GM21529 (cell line): ENCODE measurements at regions not wholly inside any gene's neighbourhood (a gene's known extent, or its start where the extent isn't known, plus 50 kb on each side); places are given as distances from the start of the nearest gene placed in this dataset.
"Not testable (repeated sequence)": the region's sequence is repeated elsewhere in the genome, so short reads cannot be mapped to it uniquely, and the experiment has no call there.

Source experiments
- ATAC-seq: cut with Tn5 transposase; IDR thresholded peaks from one replicate; pipeline ENCODE4 v1.9.1; 2021; ENCODE audit not compliant: unreplicated experiment

DNA sequence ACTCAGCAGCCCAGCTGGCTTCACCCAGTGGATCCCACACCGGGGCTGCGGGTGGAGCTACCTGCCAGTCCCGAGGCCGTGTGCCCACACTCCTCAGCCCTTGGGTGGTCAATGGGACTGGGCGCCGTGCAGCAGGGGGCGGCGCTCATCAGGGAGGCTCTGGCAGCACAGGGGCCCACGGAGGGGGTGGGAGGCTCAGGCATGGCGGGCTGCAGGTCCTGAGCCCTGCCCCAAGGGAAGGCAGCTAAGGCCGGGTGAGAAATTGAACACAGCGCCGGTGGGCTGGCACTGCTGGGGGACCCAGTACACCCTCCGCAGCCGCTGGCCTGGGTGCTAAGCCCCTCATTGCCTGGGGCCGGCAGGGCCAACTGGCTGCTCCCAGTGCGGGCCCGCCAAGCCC, 1017.1 kb upstream of the FLRT2 start:
- ATAC-seq, result not testable (repeated sequence)

DNA sequence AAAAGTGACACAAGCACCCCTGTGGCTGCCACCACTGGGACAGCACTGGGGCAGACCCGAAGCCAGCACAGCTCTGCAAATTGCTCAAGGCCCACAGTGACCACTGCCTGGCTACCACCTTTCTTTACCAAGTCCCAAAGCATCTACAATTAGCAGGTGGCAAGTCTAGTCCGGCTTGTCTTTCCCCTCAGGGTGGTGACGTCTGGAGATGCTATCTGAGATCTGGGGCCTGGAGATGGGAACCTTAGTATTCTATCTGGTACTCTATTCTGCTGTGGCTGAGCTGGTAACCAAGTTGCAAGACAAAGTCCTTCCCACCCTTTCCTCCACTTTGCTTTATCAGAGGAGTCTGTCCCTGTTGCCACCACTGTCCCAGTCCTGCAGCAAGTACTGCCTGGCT, 1010.1 kb upstream of the FLRT2 start:
- no peak for ATAC-seq

DNA sequence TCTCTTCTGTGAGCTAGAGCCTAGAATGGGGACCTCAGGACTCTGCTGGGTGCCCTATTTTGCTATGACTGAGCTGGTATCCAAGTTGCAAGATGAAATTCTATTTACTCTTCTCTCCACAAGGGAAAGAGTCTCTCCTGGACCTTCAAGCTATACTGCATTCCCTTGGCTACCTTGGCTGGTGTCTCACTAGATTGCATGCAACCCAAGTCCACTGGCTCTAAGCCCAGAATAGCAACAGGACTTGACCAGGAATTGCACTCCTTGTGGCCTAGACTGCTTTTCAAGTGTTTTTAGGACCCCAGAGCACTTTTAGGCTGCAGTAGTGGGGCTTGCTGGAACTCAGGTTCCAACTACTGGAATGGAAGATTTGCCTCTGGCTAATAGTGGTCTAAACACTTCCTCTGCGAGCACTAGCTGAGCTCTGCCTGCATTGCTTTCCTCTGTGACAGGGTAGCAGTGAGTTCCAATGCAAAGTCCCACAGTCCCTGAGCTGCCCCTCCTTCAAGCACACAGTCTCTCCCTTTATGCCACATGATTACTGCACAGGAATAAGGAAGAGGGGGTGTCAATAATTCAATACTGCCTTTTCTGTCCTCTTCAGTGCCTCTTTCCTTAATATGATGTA, 1009.1 kb upstream of the FLRT2 start:
- ATAC-seq, result no peak

DNA sequence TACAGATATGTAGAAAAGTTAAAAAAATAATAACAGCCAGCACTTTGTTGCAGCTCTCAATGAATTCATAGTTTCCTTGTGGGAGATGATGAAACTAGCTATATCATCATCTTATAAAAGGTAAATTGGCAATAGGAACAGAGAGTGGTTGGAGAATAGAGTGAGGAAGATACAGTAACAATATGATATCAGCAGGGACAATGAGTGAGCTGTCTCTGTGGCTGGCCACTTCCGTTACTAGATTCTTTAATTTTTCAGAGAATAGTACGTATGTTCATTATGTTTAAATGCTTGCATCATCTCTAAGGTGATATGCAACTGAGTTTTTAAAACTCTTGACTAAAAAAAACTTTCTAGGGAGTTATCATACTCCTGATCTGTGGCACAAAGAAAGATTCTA, 1006.2 kb upstream of the FLRT2 start:
- no peak for ATAC-seq

DNA sequence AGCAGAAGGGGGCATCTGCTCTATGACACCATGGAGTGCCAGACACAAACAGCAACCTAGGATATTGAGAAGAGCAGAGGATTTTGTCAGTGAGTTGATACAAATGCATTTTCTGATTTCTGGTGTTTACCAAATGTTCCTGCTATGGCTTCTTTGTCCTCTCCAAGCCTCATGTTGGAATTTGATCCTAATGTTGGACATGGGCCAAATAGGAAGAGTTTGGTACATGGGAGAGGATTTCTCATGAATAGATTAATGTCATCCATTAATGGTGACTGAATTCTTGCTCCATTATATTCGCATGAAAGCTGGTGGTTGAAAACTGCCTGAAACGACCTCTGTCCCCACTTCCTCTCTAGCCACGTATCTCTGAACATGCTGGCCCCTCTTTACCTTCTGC, 1002.2 kb upstream of the FLRT2 start:
- no peak for ATAC-seq

DNA sequence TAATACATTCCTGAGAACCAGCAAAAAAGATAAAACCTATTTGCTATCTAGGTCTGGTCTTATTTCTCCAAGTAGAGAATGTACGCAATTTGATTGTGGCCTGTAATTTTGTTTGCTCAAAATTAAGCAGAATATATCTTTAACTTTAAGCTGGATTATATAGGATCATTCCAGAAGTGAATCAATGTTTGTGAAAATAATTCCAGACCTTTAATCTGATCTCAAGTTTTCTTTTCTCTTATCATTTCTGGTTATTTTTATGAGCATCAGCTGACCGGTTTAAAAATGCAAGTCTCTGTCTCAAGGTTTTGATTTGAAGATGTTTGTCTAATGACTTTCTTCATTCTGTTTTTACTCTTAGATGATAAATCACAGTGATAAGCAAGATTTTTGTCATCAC, 997.9 kb upstream of the FLRT2 start:
- no peak for ATAC-seq

DNA sequence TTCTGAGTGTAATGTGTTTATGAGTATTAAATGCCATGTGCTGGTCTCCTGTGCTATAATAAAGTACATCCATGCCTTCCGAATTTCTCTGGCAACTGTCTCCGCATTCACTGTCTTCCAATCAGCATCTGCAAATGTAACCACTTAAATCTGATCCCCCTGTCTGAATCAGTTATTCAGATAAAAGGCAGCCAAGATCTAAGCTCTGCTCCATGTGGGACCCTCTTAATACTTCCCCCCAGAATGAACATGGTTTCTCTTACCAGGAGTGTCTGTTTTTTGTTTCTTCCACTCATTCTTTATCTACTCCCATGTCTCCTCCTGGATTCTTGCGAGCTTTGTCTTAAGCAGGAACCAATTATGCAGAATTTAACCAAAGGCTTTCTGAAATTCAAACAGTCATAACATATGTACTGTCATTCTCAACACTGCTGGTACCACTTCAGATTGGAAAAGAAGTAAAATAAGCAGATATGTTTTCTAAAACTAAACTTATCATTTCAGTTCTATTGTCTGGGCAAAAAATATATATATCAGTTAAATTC, 996.7 kb upstream of the FLRT2 start:
- ATAC-seq, result no peak

DNA sequence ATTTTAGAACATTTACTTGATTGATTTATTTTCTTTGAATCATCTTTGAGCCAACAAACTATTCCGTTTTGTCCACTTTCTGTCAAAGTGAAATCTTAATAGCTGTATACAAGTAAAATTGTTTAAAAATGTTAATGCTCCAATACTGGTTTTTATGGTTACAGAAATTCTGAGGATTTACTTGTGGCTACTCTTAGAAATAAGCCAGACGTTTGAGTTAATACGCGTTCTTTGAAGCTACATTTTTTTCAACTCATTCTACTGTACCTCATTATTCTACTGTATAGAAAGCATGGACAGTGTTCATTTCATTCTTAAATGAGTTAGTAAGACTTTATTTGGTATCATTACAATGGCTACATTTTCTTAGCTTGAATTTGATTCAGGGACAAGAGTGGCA, 996.2 kb upstream of the FLRT2 start:
- ATAC-seq, result no peak

DNA sequence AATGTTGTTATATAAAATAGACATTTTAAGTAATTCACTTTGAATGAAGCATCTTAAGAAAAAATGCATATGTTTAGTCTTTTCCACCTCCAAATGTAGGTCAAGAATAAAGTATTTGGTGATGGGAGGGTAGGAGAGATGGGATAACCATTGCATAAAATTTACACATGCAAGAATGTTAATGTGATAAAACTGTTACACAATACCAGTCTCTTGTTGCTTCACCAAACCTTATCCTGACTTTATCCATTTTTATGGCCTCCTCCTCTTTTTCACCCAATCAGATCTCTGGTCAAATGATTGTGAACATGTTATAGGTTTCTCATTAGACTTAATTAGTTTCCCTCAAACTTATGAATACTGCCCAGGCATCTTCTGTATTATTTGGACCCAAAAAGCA, 994.5 kb upstream of the FLRT2 start:
- ATAC-seq, result no peak

DNA sequence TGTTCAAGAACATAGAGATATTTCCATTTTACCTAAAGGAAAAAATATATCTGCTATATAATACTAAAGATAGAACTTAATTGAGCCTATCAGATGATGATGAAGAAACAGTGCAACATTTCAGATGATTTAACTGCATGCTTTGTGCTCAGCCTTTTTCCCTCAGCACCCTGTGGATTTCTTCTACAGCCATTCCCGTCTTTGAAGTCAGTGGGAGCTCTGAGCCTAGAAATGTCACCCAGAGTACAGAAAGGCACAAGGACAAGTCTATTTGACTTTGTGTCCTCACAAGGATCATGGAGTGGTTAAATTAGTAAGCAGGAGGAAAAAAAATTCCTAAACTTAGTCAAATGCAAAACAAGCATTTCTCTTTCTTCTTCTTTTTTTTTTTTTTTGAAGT, 994.0 kb upstream of the FLRT2 start:
- ATAC-seq, result no peak

DNA sequence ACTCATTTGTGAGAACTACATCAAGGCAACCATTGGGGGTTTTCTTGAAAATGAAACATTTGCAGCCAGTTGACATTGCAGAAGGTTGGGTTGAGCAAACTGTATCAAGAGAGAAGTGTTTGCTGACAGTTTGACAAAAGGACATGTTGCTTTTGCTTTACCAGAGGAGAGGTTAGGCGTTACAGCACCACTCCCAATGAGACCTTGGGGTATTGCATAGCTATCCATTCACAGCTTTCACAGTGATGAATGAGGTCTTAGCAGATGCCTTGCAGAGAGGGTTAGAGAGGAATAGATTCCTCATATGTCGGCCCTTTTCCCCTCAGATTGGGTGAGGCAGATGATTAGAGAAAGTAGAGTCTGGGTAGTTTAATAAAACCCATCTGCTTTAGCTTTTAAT, 988.9 kb upstream of the FLRT2 start:
- no peak for ATAC-seq

DNA sequence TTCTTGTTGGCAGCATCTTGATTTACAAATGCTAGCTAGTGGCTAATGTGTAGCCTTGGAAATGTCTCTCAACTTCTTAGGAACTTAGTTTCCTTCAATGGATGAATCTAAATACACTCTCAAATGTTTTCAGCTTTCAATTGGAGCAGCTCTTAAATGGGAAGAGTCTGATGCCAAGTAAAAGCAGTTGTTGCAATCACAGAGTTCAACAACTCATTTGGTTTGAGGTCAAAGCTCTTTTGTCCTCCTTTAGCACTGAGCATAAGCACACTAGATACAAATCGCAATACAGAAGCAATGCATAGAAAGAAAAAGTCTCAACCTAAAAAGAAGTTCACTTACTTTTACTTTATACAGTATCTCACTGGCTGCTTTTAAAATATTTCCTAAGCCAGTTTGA, 986.1 kb upstream of the FLRT2 start:
- no peak for ATAC-seq

DNA sequence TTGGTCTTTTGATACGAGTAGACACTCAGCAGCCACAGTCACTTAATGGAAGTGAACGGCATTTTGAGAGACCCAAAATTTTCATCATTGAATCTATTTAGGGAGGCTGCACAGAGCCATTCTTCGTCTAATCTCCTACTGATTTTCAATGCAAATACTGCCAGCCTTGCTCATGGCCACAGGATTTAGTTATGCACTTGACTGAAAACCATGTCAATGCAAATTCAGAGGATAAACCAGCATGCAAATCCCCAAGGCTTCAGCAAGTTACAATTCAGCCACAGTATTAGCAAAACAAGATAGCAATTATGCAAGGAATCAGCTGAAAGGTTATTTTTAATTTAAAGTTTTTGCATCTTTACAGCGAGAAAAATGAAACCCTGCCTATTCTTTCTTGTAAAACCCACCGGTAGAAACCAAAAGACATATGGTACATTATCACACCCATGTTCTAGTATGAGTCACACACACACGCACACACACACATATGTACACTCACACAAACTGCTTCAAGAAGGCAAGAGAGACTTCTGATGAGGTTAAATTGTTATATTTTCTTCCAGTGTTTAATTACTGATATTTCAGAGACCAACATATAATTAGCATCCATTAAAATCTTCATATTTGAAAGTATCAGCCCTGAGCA, 985.3 kb upstream of the FLRT2 start:
- no peak for ATAC-seq

DNA sequence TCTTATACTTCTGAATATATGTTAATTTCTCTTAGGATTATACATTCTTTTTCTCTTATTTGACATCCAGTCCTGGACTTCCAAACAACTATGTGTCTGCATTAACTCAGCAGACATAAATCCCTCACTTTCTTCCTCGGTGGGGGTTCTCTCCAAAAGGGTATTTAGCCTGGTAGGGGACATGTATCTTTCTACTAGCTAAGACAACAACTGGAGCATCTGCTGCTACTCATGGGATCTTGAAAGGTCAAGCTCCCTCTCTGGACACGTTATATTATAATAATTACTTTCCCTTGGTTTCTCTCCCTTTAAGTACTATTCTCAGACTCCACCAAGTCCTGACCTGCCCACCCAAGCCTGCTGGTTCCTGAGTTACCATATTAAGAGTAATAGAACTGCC, 983.7 kb upstream of the FLRT2 start:
- no peak for ATAC-seq

DNA sequence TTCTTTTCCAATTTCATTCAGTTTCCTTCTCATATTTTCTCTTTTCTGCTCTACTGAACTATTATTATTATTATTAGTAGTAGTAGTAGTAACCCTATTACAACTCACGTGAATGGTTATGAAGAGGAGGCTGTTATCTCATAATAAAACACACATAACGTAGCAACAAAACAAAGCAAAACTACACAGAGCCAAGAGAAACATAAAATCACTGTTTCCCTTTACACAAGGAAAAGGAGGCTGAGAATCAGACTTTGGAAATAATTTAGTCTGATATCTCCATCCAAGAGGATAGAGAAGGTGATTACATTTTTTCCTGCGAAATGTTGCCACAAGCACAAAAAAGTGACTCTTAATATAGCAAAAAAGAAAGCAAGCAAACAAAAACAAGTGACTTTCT, 975.8 kb upstream of the FLRT2 start:
- ATAC-seq, result no peak

DNA sequence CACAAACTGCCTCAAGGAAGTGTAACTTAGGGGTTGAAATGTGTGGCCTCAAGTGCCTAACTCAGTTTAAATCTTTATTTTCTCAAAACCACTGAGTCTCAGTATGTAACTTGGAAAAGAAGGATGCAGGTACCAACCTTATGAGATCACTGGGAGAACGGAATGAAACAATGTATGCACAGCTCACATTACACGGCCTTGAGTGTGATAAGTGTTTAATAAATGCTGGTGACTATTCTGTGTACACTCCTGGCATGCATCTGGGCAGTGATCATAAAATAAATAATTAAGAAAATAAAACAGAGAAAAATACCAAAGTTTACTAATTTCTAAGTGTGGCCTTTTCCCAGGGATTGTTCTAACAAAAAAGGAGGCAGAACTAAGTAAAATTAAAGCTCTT, 974.5 kb upstream of the FLRT2 start:
- ATAC-seq, result no peak

DNA sequence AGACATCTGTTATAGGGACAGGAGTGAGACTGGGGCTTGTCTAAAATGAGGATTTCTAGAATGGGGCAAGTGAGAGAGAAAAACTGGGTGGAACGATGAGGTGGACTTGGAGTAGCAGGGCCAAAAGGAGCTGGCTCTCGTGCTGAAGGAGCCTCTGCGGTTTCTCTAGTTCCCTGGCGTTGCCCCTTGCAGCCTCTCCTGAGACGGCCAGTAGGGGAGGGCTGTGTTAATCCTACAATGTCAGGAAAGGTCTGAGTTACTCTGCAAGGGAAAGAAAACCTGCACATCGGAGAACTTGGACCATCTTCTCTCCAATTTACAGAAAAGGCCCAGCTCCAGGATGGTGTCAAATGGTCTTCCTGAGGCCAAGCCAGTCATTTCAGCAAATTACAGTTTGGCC, 963.8 kb upstream of the FLRT2 start:
- no peak for ATAC-seq

DNA sequence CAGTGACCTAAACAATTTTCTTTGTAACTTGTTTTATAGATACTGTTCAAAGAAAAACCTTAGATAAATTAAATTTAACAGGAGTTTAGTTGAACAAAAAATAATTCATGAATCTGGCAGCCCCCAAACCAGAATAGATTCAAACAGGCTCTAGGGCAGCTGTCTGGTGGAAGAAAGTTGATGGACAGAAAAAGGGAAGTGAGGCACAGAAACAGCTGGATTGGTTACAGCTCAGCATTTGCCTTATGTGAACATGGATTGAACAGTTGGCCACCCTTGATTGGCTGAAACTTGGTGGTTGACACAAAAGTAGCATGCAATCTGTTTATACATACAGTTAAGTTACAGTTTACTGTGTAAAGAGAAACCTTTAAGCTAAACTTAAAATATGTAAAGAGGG, 954.3 kb upstream of the FLRT2 start:
- no peak for ATAC-seq

DNA sequence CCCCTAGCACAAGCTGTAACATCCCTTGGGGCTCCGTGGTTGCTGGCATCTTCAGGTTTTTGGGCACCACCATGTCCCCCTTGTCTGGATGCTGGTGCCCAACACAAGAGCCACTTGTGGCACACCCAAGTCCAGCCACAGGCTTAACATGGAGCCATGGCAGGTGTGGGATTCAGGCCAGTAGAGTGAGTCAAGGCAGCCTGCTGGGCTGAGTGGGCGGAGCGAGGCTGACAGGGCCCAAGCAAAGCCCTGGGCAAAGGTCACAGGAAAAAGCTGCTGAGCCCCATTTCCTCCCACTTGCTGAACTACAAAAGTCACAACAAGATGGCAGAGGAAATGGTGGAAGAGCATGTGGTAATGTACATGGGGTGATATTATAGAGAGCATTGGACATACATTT, 950.7 kb upstream of the FLRT2 start:
- ATAC-seq, result no peak

DNA sequence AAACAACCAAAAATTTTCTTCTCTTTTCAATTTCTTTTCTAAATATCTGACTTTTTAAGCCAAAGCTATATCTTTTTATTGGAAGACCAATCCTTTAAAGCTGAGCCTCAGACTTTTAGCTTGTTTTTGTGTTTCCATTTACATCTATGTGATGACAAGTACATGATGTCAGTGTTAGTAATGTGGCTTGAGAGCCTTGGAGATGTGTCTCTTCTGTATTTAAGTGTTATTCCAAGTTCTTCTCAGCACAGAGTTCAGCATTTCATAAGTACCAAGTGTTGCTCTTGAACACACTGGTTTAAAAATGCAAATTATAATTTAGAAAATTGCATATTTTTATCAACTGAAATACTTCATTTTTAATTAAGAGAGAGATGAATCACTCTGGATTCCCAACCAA, 948.9 kb upstream of the FLRT2 start:
- ATAC-seq, result no peak

DNA sequence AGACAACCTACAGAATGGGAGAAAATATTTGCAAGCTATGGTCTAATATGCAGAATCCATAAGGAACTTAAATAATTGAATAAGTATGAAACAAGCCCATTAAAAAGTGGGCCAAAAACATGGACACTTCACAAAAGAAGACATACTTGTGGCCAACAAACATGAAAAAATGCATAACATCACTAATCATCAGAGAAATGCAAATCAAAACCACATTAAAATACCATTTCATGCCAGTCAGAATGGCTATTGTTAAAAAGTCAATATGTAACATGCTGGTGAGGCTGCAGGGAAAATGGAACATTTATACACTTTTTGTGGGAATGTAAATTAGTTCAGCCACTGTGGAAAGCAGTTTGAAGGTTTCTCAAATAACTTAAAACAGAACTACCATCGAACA, 945.4 kb upstream of the FLRT2 start:
- no peak for ATAC-seq

DNA sequence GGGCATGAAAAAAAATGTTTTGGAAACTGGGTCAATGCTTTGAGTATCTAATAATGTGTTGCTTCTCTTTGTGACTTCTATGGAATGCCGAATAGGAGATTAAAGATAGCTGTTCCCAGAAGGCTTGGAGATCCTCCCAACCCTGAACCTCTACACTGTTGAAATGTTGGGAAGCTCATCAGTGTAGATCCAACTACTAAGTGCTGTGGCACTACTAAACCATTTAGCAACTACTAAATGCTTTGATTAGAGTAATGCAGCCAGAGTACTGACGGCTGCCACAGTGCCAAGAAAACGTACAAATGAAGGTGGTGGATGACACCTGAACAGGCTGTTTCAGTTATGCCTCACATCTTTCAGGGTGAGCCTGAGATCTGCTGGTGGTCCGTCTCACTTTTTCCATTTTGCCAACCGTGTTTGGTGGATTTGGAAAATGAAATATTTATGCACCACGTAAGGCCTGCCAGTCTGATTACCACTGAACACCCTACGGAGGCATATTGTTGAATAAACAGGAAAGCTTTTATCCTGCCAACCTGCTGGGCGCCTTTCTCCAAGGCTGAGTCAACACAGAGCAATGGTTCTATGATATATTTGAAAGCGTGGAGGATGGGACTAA, 938.0 kb upstream of the FLRT2 start:
- no peak for ATAC-seq

DNA sequence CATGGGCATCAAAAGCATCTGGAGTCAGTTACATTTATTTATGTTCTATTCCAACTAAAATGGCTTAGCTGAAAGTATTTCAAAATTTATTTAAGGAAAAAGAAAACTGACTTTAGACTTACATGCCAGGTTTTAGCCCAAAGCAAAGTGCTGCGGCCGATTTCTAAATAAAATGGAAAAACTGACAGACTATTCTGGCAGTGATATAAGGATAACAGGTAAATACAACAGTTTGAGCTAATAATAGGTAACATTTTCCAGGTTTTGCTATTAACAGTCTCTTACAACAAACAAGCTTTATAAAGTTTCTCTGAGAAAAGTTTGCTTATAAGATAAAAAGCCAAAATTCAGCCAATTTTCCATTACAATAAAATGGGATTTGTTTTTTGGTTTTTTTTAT, 937.2 kb upstream of the FLRT2 start:
- no peak for ATAC-seq
